HG03025 (cell line): ENCODE measurements at regions not wholly inside any gene's neighbourhood (a gene's known extent, or its start where the extent isn't known, plus 50 kb on each side); places are given as distances from the start of the nearest gene placed in this dataset.
"Not testable (repeated sequence)": the region's sequence is repeated elsewhere in the genome, so short reads cannot be mapped to it uniquely, and the experiment has no call there.

ENCODE experiments used
- ATAC-seq: cut with Tn5 transposase; IDR thresholded peaks from one replicate; pipeline ENCODE4 v1.9.1; 2021; ENCODE audit warnings: mild to moderate bottlenecking, moderate library complexity; ENCODE audit not compliant: unreplicated experiment, low FRiP score

DNA sequence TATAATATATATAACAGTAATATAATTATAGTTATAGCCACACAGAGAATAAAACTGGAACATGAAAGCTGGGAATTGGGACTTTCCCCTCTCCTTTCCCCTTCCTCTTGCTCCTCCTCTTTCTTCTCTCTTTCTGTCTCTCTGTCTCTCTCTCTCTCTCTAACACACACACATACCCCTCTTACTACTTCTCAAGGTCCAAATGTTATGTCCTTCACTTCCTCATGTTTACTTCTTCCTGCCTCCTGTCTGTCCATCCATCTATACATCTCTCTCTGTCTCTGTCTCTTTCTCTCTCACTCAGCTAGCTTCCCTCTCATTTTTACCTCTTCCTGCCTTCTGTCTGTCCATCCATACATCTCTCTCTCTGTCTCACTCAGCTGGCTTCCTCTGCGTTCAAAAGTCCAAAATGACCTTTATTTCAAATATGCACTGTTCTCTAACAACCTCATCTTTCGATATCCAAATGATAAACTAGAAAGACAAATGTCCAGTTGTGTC lies 261.1 kb downstream of the SIPA1L2 start:
- no peak for ATAC-seq

DNA sequence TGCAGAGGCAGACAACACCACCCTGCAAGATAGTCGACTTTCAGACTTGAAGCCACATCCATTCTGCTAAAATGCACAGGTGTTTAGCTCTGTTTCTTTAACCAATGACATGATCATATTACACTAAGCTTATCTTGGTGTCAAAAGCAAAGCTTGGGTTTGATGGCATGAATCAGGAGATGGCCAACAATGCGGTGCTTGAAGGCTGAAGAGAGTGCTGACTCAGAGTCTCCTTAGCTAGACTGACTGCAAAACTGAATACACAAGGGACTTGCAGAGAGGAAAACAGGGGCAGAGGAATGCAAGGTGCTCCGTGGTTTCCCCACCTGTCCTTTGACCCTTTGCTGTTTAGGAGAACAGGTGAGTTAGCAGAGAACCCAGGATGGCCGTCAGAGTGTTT lies 262.6 kb downstream of the SIPA1L2 start:
- ATAC-seq, result no peak

DNA sequence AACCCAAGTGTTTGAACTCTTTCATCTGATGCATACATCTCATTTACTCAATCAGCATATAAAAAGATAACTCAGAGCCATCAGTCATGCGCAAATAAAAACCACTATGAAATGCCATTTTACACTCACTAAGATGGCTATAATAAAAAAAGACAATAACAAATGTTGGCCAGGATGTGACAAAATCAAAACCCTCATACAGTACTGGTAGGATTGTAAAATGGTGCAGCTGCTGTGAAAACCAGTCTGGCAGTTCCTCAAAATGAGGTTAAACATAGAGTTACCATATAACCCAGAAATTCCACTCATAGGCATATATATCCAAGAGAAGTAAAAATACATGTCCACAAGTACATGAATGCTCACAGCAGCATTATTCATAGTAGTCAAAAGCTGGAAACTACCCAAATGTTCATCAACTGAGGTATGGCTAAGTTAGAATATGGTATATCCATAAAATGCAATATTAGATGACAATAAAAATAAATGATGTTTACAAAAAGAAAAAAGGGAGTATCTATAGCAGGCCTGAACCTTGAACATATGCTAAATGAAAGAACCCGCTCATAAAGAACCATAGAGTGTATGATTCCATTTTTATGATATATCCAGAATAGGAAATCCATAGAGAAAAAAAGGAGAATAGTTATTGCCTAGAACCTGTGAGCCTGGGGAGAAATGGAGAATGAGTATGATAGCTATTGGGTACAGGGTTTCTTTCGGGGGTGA lies 265.1 kb downstream of the SIPA1L2 start:
- ATAC-seq, result no peak

DNA sequence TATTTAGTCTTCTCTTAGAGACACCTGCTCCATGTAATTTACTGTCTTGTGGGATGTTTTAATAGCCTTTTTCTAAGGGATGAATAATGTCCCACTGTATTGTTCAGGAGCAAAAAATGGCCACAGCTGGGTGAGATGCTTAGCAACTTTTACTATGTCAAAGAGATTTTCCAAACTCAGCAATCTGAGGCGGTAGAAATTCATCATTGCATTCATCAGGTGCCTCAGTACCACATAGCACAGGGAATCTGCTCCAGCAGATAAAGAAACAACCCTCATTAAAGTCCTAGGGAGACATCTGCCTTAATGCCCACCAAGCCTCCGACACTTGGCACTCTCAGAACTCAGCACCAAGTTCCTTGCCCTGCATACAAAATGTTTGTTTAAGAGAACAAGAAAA lies 266.9 kb downstream of the SIPA1L2 start:
- no peak for ATAC-seq

DNA sequence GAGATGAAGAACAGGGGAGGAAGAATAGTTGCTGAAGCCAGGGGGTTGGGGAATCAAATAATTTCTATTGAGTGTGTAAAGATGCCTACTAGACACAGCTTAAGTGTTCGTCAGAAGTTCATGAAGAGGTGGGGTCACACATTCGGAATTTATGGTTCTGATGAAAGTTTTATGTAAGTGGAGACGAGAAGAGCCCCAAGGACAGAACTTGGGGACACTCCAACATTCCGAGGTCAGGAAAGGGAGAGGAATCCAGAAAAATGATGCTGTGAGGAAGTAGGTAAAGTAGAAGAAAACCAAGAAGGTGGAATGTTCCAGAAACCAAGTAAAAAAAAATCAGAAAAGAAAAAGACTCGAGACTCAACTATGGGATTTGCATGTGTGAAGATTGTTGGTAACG lies 272.5 kb downstream of the SIPA1L2 start:
- ATAC-seq, result no peak

DNA sequence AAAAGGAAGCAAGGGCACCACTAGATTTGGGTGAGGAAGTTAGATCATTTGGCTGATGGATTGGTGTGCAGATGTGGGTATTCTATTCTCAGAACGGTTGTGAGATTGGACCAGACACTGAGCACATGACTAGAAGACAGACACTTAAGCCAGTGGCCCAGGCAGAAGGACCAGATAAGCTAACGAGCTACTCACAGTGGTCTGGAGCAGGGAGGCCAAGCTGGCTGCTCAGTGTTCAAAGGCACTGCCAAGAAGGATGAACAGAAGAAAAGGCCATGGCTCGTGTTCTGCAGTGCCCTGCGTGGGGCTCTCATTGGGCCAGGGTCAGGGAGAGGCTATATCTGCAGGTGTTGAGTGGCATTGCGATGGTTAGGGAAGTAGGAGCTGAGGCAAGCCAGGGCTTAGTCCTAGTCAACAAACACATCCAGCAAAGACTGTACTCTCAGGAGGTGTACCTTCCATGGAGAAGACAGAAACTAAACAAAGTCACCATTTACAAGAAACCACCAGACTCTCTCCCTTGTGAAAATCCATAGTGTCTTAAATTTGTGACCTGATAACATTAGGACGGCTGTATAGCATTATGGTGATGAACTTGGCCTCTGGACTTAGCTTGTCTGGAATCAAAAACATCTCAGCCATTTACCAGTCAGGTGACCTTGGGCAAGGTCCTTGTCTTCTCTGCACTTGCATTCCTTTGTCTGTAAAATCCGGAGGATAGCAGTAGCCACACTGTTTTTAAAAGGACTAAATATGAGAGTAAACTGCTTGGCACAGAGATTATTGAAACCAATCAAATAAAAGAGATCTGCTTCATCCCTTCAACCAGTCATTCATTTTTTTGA lies 274.5 kb downstream of the SIPA1L2 start:
- ATAC-seq, result no peak

DNA sequence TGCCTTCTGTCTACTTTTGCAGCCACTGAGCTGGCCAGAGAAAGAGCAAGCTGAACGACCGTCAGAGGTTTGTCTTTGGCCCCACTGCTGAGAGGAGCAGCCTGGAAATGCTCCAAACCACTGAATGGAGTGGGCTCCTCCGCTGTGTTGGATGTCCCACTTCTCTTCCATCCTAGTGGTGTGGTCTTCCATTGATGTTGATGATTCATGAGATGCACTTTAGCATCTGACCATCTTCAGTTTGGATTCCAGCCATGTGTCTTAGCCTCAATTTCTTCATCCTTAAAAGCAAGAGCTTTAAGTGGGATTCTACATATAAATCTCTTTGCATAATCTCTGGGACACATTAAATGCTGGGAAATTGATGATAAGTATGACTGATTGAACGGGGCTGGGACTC lies 276.9 kb downstream of the SIPA1L2 start:
- no peak for ATAC-seq

DNA sequence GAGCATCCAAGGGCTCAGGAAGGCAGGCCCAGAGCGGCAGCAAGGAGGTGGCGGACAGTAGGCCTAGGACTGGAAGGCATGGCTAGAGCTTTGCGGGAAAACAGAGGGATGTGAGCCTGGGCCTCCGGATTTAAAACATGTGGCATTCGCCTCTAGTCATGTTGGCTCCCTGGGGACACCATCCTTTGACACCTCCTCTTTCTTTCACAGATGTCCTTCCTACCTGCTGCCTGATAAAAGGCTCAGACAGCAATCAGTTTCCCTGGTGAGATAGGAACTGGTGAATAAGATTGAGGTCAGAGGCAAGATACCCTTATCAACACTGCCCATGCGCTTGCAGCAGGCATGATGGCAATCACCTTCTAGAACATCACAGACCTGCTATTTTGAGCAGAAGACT lies 277.6 kb downstream of the SIPA1L2 start:
- no peak for ATAC-seq

DNA sequence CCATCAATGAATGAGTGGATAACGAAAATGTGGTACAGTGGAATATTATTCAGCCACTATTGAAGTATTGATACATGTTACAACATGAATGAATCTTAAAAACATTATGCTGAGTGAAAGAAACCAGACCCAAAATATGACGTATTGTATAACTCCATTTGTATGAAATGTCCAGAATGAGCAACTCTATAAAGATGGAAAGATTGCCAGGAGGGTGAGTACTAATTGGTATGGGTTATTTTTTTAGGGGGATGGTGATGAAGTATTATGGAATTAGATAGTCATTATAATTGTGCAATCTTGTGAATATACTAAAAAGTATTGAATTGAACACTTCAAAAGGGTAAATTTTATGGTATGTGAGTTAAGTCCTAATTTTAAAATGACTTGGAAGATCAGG lies 278.6 kb downstream of the SIPA1L2 start:
- no peak for ATAC-seq

DNA sequence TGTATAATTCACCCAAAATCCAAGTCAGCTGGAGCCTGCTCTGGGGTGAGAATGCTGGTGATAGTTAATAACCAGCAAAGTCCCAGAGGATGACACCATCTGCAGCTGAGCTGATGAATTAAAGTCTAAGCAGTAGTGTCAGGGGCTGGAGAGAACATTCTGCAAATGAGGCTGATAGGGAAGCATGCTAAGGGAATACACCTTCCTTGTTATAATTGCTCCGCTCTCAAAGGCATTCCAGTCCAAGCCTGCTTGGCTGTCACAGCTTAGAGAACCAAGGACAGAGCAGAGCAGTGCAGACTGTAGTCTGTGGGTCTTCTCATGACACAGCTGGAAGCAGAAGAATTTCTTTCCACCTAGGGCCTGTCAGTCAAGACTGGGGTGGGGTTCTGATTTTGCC lies 283.1 kb downstream of the SIPA1L2 start:
- no peak for ATAC-seq

DNA sequence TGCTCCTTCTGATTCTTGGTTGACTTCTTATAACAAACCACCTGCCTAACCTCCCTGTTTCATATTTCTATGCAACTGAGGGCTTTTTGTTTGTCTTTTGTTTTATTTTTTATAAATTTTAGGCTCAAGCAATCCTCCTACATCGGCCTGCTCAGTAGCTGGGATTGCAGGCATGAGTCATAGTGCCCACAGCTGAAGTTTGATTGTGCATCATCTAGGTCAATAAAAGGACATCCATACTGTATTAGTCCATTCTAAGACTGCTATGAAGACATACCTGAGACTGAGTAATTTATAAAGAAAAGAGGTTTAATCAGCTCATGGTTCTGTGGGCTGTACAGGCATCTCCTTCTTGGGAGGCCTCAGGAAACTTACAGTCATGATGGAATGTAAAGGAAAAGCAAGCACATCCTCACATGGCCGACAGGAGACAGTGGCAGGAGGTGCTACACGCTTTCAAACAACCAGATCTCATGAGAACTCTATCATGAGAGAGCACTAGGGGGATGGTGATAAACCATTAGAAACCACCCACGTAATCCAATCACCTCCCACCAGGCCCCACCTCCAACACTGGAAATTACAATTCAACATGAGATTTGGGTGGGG lies 285.0 kb downstream of the SIPA1L2 start:
- ATAC-seq, result no peak

DNA sequence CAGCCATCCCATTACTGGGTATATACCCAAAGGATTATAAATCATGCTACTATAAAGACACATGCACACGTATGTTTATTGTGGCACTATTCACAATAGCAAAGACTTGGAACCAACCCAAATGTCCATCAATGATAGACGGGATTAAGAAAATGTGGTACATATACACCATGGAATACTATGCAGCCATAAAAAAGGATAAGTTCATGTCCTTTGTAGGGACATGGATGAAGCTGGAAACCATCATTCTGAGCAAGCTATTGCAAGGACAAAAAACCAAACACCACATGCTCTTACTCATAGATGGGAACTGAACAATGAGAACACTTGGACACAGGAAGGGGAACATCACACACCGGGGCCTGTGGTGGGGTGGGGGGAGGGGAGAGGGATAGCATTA lies 285.7 kb downstream of the SIPA1L2 start:
- not testable (repeated sequence) for ATAC-seq

DNA sequence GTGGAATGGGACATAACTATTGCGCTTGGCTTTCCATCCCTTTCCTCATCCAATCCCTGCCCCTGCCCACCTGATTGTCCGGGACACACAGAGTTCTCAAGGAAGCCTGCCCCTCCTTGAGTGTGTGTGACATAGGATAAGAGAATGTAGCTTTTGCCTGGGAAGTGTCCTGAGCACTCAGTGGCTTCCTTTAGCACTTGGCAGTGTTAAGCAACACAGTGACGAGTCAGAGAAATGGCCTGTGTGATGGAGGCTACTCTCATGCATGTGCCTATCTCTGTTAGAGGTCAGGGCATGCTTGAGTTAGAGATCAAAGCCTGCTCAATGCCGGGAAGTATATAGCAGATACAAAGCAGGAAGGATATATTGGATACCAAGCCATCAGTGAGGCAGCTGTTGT lies 289.5 kb downstream of the SIPA1L2 start:
- no peak for ATAC-seq

DNA sequence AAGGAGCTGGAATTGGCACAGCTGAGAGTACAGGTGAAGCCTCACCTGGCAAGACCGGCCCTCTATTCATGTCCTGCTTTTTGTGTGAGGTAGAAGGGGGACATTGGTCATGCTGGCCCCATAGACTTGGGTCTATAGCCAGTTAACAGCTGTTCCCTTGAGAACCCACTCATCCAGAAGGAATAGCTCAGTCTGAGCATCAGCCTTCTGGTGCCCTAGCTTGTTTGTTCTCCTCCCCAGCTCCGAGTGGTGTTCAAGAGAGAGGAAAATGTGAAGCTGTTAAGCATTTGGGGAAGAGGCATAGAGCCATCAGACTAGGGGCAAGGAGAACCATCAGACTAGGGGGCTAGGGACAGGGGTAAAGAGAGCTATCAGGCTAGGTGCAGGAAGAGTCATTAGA lies 290.9 kb downstream of the SIPA1L2 start:
- no peak for ATAC-seq

DNA sequence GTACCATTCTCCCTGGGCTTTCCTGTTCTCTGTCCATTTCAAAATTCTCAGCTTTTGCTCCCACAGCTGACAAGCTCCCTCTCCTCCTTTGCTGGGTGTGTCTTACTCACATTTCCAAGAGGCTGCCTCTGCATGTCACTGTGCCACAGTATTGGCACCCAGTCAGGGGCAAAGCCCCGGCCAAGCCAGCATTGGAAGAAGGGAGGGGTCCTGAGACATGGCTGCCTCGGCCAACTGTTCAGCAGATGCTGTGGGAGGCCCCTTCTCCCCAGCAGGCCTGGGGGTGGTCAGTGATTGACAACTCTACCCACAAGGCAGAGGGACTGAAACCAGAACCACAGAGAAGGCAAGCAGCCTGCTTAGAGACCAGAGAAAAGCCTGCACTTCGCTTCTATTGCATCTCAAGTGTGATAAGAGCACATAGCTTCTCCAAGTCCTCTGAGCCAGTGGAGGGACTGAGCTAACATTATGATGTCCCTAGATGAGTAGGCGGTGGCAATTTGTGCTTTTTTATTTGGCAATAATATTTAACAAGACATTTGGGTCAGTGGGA lies 294.1 kb downstream of the SIPA1L2 start:
- no peak for ATAC-seq

DNA sequence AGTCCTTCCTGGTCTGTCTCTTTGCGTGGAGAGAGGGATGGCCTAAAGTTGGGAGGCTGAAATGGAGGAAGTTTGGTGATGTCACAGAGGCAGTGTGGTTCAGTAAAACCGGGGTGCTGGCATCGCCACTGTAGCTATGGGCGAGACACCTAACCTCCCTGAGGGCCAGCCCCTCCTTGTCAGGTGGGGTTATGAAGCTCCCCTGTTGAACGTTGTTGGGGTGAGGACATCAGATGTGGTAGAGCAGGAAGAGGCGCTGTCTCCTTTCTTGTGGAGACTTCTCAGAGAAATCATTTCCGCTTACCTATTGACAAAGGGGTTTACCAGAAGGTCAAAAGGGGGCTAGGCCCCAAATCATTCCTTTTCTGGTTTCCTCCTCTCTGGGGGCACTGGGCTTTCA lies 294.7 kb downstream of the SIPA1L2 start:
- ATAC-seq, result no peak

DNA sequence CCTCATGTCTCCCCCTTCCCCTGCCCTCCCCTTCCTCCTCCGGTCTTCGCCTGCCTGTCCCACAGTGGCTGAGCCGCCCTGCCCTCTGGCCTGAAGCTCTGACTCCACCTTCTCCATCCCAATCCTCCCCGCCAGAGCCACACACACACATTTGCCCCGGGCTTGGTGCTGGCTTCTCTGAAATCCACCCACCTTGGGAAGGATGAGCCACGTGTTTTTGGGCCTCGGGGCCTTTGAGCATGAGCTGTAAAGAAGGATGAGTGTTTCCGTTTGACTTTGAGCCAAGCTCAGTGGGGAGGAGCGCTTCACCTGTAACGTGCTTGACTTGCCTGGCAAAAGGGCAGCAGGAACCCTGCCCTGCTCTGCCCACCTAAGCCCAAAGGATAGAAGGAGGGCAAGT lies 295.1 kb downstream of the SIPA1L2 start:
- ATAC-seq, result no peak

DNA sequence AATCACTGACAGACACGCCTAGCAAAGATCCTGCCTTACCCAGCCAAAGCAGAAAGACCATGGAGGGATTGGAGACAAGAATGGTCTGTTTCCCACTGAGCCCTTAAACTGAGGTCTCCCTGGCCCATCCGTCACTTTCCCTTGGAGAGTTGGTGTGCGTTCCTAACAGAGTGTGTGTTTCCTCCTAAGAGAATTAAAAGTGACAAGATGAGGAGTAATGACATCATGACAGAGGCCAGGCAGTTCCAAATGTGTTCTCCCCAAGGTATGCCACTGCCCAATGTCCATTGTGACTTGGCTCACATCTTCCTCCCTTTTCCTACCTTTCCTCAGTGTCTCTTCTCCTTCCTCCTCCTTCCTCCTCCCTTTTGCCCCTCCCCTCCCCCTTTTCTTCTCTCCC lies 295.7 kb downstream of the SIPA1L2 start:
- no peak for ATAC-seq

DNA sequence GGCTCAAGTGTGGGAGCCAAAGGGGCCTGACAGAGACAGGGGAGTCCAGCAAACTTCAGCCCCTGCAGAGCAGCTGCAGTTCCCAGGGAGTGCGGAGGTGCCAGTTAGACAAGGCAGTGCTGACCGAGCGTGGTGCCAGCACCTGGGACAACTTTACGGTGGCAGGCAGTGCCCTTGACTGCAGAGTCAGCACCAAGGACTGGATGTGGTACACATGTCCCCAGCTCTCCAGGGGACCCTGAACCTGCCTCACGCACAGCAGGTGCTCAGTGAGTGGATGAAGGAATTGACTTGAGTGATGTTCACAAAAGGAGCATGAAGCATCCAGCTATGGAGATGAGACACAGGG lies 296.5 kb downstream of the SIPA1L2 start:
- no peak for ATAC-seq

DNA sequence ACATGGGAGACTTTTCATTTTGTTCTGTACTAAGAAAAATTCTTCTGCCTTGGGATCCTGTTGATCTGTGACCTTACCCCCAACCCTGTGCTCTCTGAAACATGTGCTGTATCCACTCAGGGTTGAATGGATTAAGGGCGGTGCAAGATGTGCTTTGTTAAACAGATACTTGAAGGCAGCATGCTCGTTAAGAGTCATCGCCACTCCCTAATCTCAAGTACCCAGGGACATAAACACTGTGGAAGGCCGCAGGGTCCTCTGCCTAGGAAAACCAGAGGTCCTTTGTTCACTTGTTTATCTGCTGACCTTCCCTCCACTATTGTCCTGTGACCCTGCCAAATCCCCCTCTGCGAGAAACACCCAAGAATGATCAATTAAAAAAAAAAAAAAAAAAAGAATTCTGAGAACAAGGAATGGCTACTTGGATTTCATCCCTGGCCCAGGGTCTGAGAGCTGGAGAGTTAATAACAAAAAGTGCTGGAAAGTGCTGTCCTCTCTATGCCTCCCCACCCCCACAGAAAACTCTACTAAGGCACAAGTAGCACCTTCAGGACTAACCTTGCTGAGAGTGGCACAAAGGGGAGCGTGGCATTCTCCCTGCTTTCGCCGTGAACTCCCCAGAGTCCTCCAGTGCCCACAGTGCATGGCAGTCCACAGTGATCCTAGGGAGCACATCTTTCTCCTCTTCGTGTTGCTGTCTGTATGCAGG lies 297.1 kb downstream of the SIPA1L2 start:
- ATAC-seq, result not testable (repeated sequence)
